ENCODE measurements at regions not wholly inside any gene's neighbourhood (a gene's known extent, or its start where the extent isn't known, plus 50 kb on each side); places are given as distances from the start of the nearest gene placed in this dataset.

DNA sequence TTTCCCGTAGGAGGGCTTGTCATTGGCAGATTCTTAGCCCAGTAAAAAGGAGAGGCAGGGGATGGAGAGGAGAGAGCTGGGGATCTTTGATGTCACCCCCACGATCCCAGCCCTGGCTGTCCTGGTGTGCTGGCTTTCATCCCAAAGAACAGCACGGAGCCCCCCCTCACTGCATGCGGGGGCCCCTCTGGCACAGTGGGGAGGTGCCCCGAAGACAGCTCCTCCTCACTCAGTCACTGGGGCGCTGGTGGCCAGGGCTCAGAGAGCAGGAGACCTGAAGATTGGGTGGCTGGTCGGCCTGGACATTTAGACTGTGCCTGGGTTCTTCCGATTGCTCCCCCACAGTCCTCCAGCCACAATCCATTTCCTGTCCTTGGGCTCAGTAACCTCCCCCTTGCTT, 207.5 kb downstream of the MELK start:
- no peak for DNase-seq (ENCODE audit: low spot score)

More for the DNA sequence above, 207.5 kb downstream of the MELK start:
- Histone ChIP-seq H2AFZ (peak overlapping the region; percentile 65), H3F3A (replicated peaks; ENCODE audit: low read depth) (no peaks in the 10 kb centered on the region), H3K27ac (ENCODE audit: low read depth) (no peak overlapping the region), H3K79me2 (replicated peaks; ENCODE audit: insufficient read depth) (no peaks in the 10 kb centered on the region), H3K36me3 (ENCODE audit: insufficient read depth) (no peaks in the 10 kb centered on the region), H3K4me3 (no peak overlapping the region), H3K4me2 (no peak overlapping the region), H4K20me1 (replicated peaks; ENCODE audit: insufficient read depth) (0 out of 2 replicates have a peak, but pooled peaks cover 3% of the 10 kb centered on the region), H3K4me1 (ENCODE audit: insufficient read depth) (no peaks in the 10 kb centered on the region), H3K9me2 (ENCODE audit: insufficient read depth) (no peaks in the 10 kb centered on the region), H3K27me3 (ENCODE audit: insufficient read depth) (no peaks in the 10 kb centered on the region)
- H3K27ac Mint-ChIP-seq = no peak overlapping the region
- TF ChIP-seq STAT1 (IDR thresholded peaks at IDR 0.05; ENCODE audit: unreplicated experiment) = no peak
- TF ChIP-seq, protein P1, sequence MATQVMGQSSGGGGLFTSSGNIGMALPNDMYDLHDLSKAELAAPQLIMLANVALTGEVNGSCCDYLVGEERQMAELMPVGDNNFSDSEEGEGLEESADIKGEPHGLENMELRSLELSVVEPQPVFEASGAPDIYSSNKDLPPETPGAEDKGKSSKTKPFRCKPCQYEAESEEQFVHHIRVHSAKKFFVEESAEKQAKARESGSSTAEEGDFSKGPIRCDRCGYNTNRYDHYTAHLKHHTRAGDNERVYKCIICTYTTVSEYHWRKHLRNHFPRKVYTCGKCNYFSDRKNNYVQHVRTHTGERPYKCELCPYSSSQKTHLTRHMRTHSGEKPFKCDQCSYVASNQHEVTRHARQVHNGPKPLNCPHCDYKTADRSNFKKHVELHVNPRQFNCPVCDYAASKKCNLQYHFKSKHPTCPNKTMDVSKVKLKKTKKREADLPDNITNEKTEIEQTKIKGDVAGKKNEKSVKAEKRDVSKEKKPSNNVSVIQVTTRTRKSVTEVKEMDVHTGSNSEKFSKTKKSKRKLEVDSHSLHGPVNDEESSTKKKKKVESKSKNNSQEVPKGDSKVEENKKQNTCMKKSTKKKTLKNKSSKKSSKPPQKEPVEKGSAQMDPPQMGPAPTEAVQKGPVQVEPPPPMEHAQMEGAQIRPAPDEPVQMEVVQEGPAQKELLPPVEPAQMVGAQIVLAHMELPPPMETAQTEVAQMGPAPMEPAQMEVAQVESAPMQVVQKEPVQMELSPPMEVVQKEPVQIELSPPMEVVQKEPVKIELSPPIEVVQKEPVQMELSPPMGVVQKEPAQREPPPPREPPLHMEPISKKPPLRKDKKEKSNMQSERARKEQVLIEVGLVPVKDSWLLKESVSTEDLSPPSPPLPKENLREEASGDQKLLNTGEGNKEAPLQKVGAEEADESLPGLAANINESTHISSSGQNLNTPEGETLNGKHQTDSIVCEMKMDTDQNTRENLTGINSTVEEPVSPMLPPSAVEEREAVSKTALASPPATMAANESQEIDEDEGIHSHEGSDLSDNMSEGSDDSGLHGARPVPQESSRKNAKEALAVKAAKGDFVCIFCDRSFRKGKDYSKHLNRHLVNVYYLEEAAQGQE (IDR thresholded peaks at IDR 0.05; ENCODE audit: unreplicated experiment) = no peak
- no peak for TF ChIP-seq JUNB (IDR thresholded peaks at IDR 0.05; ENCODE audit: unreplicated experiment)
- TF ChIP-seq, protein P2, sequence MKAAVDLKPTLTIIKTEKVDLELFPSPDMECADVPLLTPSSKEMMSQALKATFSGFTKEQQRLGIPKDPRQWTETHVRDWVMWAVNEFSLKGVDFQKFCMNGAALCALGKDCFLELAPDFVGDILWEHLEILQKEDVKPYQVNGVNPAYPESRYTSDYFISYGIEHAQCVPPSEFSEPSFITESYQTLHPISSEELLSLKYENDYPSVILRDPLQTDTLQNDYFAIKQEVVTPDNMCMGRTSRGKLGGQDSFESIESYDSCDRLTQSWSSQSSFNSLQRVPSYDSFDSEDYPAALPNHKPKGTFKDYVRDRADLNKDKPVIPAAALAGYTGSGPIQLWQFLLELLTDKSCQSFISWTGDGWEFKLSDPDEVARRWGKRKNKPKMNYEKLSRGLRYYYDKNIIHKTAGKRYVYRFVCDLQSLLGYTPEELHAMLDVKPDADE (IDR thresholded peaks at IDR 0.05) = no peak
- TF ChIP-seq EZH2 (IDR thresholded peaks at IDR 0.05; ENCODE audit: low read depth, unreplicated experiment) = no peak
- no peak for TF ChIP-seq ZNF331 (CRISPR knock-in tag; IDR thresholded peaks at IDR 0.05; ENCODE audit: low read depth)
- TF ChIP-seq, protein P3, sequence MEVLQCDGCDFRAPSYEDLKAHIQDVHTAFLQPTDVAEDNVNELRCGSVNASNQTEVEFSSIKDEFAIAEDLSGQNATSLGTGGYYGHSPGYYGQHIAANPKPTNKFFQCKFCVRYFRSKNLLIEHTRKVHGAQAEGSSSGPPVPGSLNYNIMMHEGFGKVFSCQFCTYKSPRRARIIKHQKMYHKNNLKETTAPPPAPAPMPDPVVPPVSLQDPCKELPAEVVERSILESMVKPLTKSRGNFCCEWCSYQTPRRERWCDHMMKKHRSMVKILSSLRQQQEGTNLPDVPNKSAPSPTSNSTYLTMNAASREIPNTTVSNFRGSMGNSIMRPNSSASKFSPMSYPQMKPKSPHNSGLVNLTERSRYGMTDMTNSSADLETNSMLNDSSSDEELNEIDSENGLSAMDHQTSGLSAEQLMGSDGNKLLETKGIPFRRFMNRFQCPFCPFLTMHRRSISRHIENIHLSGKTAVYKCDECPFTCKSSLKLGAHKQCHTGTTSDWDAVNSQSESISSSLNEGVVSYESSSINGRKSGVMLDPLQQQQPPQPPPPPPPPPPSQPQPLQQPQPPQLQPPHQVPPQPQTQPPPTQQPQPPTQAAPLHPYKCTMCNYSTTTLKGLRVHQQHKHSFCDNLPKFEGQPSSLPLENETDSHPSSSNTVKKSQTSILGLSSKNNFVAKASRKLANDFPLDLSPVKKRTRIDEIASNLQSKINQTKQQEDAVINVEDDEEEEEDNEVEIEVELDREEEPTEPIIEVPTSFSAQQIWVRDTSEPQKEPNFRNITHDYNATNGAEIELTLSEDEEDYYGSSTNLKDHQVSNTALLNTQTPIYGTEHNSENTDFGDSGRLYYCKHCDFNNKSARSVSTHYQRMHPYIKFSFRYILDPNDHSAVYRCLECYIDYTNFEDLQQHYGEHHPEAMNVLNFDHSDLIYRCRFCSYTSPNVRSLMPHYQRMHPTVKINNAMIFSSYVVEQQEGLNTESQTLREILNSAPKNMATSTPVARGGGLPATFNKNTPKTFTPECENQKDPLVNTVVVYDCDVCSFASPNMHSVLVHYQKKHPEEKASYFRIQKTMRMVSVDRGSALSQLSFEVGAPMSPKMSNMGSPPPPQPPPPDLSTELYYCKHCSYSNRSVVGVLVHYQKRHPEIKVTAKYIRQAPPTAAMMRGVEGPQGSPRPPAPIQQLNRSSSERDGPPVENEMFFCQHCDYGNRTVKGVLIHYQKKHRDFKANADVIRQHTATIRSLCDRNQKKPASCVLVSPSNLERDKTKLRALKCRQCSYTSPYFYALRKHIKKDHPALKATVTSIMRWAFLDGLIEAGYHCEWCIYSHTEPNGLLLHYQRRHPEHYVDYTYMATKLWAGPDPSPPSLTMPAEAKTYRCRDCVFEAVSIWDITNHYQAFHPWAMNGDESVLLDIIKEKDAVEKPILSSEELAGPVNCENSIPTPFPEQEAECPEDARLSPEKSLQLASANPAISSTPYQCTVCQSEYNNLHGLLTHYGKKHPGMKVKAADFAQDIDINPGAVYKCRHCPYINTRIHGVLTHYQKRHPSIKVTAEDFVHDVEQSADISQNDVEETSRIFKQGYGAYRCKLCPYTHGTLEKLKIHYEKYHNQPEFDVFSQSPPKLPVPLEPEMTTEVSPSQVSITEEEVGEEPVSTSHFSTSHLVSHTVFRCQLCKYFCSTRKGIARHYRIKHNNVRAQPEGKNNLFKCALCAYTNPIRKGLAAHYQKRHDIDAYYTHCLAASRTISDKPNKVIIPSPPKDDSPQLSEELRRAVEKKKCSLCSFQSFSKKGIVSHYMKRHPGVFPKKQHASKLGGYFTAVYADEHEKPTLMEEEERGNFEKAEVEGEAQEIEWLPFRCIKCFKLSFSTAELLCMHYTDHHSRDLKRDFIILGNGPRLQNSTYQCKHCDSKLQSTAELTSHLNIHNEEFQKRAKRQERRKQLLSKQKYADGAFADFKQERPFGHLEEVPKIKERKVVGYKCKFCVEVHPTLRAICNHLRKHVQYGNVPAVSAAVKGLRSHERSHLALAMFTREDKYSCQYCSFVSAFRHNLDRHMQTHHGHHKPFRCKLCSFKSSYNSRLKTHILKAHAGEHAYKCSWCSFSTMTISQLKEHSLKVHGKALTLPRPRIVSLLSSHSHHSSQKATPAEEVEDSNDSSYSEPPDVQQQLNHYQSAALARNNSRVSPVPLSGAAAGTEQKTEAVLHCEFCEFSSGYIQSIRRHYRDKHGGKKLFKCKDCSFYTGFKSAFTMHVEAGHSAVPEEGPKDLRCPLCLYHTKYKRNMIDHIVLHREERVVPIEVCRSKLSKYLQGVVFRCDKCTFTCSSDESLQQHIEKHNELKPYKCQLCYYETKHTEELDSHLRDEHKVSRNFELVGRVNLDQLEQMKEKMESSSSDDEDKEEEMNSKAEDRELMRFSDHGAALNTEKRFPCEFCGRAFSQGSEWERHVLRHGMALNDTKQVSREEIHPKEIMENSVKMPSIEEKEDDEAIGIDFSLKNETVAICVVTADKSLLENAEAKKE (CRISPR knock-in tag; IDR thresholded peaks at IDR 0.05) = no peak
- TF ChIP-seq CREB1 (CRISPR knock-in tag; IDR thresholded peaks at IDR 0.05; ENCODE audit: low read depth) = no peak
- no peak for TF ChIP-seq NANOG (IDR thresholded peaks at IDR 0.05; ENCODE audit: borderline replicate concordance)
- no peak for TF ChIP-seq EZH2phosphoT487 (IDR thresholded peaks at IDR 0.05; ENCODE audit: unreplicated experiment)
- TF ChIP-seq, protein P4, sequence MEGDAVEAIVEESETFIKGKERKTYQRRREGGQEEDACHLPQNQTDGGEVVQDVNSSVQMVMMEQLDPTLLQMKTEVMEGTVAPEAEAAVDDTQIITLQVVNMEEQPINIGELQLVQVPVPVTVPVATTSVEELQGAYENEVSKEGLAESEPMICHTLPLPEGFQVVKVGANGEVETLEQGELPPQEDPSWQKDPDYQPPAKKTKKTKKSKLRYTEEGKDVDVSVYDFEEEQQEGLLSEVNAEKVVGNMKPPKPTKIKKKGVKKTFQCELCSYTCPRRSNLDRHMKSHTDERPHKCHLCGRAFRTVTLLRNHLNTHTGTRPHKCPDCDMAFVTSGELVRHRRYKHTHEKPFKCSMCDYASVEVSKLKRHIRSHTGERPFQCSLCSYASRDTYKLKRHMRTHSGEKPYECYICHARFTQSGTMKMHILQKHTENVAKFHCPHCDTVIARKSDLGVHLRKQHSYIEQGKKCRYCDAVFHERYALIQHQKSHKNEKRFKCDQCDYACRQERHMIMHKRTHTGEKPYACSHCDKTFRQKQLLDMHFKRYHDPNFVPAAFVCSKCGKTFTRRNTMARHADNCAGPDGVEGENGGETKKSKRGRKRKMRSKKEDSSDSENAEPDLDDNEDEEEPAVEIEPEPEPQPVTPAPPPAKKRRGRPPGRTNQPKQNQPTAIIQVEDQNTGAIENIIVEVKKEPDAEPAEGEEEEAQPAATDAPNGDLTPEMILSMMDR (conservative IDR thresholded peaks at IDR 0.05; ENCODE audit: low read depth in 2 of 2) = no peak
- no peak for TF ChIP-seq POLR2AphosphoS5 (IDR thresholded peaks at IDR 0.05; ENCODE audit: low read depth)
- TF ChIP-seq ZNF114 (CRISPR knock-in tag; IDR thresholded peaks at IDR 0.05) = no peak
- peaks cover 9% of the 10 kb centered on the region for H3K27me3 Mint-ChIP-seq (ENCODE audit: insufficient read depth, low read depth, poor library complexity)
- no peaks in the 10 kb centered on the region for H3K9me3 Mint-ChIP-seq
- no peak; the same call in 1 of the 3 replicates for ATAC-seq
- H3K4me3 Mint-ChIP-seq = no peak overlapping the region
- peaks cover 11% of the 10 kb centered on the region for H3K4me1 Mint-ChIP-seq
- no peaks in the 10 kb centered on the region for H3K36me3 Mint-ChIP-seq (ENCODE audit: low read depth)

Data from GM23338 (cell line).